ENCODE measurements at regions not wholly inside any gene's neighbourhood (a gene's known extent, or its start where the extent isn't known, plus 50 kb on each side); places are given as distances from the start of the nearest gene placed in this dataset.

DNA sequence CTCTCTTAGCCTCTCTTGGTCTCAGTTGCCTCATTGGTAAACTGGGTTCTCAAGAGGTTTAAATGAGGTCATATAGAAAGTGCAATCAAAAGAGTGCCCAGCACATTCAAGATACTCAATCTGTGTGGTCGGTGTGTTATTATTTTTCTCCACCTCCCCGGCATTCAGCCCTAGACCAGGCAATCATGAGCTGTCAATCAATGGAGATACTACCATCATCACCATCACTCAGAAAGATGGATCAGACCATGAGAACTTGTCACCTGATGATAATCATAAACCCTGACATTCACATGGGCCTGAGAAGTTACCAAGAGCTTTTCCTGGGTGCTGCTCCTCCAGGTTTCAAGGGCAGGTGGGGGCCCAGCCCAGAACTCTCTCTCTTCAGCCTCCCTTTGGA, 166.1 kb downstream of the MN1 start:
- peaks cover 36% of the 10 kb centered on the region for H3K27me3 Mint-ChIP-seq
- DNase-seq, result no peak
- H3K9me3 Mint-ChIP-seq, result no peaks in the 10 kb centered on the region
- no peak overlapping the region for H3K27ac Mint-ChIP-seq
- H3K4me3 Mint-ChIP-seq, result no peak overlapping the region
- H3K4me1 Mint-ChIP-seq (ENCODE audit: low read depth), result no peaks in the 10 kb centered on the region
- no peaks in the 10 kb centered on the region for H3K36me3 Mint-ChIP-seq (ENCODE audit: low read depth)

GRCh38 chr22:27635852-27636251, 165.7 kb downstream of the MN1 start:
- Mint-ChIP-seq H3K9me3 (no peaks in the 10 kb centered on the region), H3K4me3 (no peak overlapping the region), H3K27ac (no peak overlapping the region), H3K27me3 (peaks cover 37% of the 10 kb centered on the region), H3K4me1 (ENCODE audit: low read depth) (no peaks in the 10 kb centered on the region), H3K36me3 (ENCODE audit: low read depth) (no peaks in the 10 kb centered on the region)
- DNase-seq, result no peak

- Mint-ChIP-seq H3K9me3 (no peaks in the 10 kb centered on the region), H3K27ac (no peak overlapping the region), H3K4me1 (ENCODE audit: low read depth) (no peaks in the 10 kb centered on the region), H3K4me3 (no peak overlapping the region), H3K27me3 (peaks cover 38% of the 10 kb centered on the region), H3K36me3 (ENCODE audit: low read depth) (no peaks in the 10 kb centered on the region)
- no peak for DNase-seq
Observed at GRCh38 chr22:27636716-27637508, 164.6 kb downstream of the MN1 start.

DNA sequence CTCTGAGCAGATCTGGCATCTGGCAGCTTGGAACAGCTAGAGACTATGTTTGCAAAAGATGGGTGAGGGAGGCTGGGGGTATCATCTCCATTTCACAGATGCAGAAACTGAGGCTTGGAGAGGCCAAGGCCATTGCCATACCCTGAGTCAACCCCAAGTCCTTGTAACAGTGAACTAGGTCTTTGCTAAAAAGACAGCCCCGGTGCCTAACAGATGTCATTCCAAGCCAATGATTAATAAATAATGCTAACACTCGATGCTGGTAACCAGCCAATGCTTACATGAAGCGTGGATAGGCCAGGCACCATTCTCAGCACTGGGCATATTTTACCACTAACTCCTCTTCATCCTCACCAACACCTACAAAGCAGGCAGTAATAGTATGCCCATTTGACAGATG, 164.0 kb downstream of the MN1 start:
- Mint-ChIP-seq H3K36me3 (ENCODE audit: low read depth) (no peaks in the 10 kb centered on the region), H3K27ac (no peak overlapping the region), H3K9me3 (no peaks in the 10 kb centered on the region), H3K27me3 (peaks cover 37% of the 10 kb centered on the region), H3K4me3 (no peak overlapping the region), H3K4me1 (ENCODE audit: low read depth) (no peaks in the 10 kb centered on the region)
- DNase-seq, result no peak

DNA sequence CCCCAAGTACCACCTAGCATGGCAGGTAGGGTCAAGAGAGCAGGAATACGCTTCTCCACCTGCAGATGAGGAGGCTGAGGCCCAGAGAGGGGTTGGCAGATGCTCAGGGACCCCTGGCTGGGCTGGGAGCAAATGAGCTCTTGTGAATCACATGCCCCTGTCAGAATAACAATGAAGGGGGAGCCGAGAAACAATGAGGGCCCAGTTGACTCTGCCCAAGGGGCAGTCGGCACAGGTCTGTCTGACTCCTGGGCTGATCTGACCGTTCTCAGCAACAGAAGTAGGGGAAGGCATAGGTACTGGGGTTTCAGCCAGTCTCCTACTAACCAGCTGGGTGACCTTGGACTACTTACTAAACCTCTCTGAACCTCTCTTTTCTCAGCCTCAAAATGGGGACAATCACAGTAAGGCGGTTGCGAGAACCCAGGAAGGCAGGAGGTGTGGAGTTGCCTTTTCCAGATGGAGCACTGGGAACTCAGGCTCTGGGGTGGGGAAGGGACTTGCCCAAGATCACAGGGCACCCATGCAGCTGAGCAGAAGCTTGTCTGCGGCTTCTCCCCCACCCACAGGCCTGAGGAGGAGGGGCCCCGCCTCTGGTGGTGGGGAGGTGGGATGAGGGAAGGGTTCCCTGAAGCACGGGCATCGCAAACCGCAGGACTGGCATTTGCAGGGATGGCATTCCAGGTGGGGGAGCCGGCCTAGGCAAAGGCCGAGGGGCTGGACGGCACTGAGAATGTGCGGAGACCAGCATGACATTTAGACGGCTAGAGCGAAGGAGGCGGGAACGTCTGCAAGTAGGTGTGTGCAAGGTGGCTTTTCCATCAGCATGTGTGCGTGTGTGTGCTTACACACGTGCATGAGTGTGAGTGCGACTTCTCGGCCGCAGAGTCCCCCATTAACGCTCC, 163.0 kb downstream of the MN1 start:
- Mint-ChIP-seq H3K4me3 (no peak overlapping the region), H3K4me1 (ENCODE audit: low read depth) (no peaks in the 10 kb centered on the region), H3K27me3 (peaks cover 31% of the 10 kb centered on the region)

GRCh38 chr22:27639248-27640086, 162.1 kb downstream of the MN1 start:
- no peak for DNase-seq
- Mint-ChIP-seq H3K4me1 (ENCODE audit: low read depth) (no peaks in the 10 kb centered on the region), H3K4me3 (no peak overlapping the region), H3K36me3 (ENCODE audit: low read depth) (no peaks in the 10 kb centered on the region), H3K9me3 (no peaks in the 10 kb centered on the region), H3K27ac (no peak overlapping the region), H3K27me3 (peaks cover 22% of the 10 kb centered on the region)

More for the DNA sequence above, 163.0 kb downstream of the MN1 start:
- Mint-ChIP-seq H3K9me3 (no peaks in the 10 kb centered on the region), H3K36me3 (ENCODE audit: low read depth) (no peaks in the 10 kb centered on the region), H3K27ac (no peak overlapping the region)
- no peak for DNase-seq

DNA sequence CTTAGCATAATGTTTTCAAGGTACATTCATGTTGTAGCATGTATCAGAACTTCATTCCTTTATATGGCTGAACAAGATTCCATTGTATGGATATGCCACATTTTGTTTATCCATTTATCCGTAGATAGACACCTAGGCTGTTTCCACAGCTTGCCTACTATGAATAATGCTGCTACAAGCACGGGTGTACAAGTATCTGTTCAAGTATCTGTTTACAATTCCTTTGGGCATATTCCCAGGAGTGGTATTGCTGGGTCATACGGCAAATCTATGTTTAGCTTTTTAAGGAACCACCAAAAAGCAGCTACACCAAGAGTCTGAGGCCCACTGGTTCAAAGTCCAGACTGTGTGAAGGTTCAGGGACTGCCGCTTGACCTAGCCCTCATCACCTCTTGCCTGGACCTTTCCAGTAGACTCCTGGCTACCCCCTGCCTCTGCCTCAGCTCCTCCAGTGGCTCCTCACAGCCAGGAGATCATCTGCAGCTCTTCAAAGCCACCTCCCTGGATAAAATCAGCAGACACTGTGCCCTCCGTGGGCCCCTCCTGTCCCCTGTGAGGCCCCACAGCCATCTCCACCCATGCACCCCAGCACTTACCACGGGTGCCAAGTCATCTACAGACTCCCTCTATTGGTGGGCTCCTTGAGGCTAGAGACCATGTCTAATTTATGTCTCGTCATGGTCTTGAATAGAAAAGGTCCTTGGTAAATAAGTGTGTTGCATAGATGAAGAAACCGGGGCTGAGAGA, 160.3 kb downstream of the MN1 start:
- H3K27me3 Mint-ChIP-seq, result peaks cover 10% of the 10 kb centered on the region
- no peaks in the 10 kb centered on the region for H3K36me3 Mint-ChIP-seq (ENCODE audit: low read depth)
- no peak overlapping the region for H3K4me3 Mint-ChIP-seq
- H3K4me1 Mint-ChIP-seq (ENCODE audit: low read depth), result no peaks in the 10 kb centered on the region
- H3K27ac Mint-ChIP-seq, result no peak overlapping the region
- H3K9me3 Mint-ChIP-seq, result no peaks in the 10 kb centered on the region
- DNase-seq, result no peak

DNA sequence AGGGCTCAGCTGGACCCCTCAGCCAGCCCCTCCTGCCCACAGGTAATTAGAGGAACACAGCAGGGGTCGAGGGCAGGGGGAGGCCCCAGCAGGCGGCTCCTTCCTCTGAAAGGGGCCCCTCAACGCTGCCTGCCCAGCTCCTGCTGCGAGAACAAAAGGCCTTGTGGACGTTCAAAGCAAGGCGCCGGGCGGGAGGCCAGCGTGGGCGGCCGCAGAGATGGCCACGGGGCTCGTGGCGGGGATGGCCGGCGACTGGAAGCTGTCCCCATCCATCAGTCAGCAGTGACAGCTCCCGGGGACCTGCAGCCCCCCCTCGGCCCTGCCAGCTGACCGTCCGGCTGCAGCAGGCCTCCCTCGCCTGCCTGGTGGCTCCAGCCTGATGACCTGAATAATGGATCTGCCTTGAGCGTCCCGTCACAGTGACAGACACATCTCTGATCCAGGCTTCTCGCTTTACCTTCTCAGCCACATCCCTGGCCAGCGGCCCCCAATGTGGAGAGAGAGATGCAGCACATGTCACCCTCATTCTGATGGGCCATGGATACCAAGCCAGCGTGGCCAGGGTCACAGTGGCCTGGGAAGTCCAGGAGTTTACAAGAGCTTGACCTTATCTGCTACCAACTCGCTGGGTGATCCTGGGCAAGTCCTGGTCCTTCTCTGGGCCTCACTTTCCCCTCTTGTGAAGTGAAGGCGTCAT, 159.3 kb downstream of the MN1 start:
- Mint-ChIP-seq H3K27ac (no peak overlapping the region), H3K9me3 (no peaks in the 10 kb centered on the region), H3K4me1 (ENCODE audit: low read depth) (no peaks in the 10 kb centered on the region), H3K27me3 (peaks cover 3% of the 10 kb centered on the region), H3K36me3 (ENCODE audit: low read depth) (no peaks in the 10 kb centered on the region), H3K4me3 (no peak overlapping the region)
- no peak for DNase-seq

GRCh38 chr22:27643907-27644306, 157.6 kb downstream of the MN1 start:
- DNase-seq, result no peak
- Mint-ChIP-seq H3K4me1 (ENCODE audit: low read depth) (no peaks in the 10 kb centered on the region), H3K27ac (no peak overlapping the region), H3K27me3 (peaks cover 3% of the 10 kb centered on the region), H3K4me3 (no peak overlapping the region), H3K9me3 (no peaks in the 10 kb centered on the region), H3K36me3 (ENCODE audit: low read depth) (no peaks in the 10 kb centered on the region)

DNA sequence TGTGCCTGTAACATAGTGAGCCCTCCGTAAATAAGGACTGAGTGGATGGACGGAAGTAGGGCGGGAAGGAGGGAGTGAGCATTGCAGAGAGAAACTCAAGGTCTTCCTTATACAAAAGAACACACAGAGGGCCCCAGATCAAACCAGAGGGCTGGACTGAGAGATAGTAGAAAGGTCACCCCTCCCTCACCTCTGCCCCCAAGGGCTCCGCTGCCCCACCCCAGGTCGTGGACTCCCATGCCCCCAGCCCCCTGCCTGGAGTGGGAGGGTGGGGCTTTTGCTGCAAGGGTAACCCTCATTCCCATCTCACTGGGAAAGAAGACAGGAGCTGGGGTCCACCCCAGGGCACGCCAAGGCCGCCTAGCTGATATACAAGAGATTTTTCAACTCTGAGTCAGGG, 157.0 kb downstream of the MN1 start:
- Mint-ChIP-seq H3K4me1 (ENCODE audit: low read depth) (no peaks in the 10 kb centered on the region), H3K36me3 (ENCODE audit: low read depth) (no peaks in the 10 kb centered on the region), H3K9me3 (no peaks in the 10 kb centered on the region), H3K4me3 (no peak overlapping the region), H3K27ac (no peak overlapping the region), H3K27me3 (peaks cover 3% of the 10 kb centered on the region)
- no peak for DNase-seq

DNA sequence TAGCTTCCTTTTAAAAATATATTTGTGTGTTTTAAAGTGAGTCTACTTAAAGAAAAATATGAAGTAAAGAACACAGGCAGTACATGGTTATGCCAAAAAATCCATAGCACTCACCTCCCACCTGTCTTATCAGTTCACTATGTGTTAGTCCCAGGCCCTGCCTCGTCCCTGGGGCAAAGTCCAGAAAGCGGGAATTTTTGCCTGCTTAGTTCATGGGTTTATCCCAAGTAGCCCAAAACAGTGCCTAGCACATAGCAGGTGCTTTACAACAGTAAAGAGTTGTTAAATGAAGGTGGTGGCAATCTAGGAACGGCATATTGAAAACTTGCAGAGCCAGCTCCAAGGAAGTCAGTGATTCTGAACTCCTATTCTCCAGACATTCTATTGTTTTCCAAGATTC, 154.0 kb downstream of the MN1 start:
- no peak for DNase-seq
- no peak overlapping the region for H3K27ac Mint-ChIP-seq
- no peaks in the 10 kb centered on the region for H3K27me3 Mint-ChIP-seq
- no peaks in the 10 kb centered on the region for H3K9me3 Mint-ChIP-seq
- no peaks in the 10 kb centered on the region for H3K36me3 Mint-ChIP-seq (ENCODE audit: low read depth)
- no peaks in the 10 kb centered on the region for H3K4me1 Mint-ChIP-seq (ENCODE audit: low read depth)
- H3K4me3 Mint-ChIP-seq, result no peak overlapping the region

DNA sequence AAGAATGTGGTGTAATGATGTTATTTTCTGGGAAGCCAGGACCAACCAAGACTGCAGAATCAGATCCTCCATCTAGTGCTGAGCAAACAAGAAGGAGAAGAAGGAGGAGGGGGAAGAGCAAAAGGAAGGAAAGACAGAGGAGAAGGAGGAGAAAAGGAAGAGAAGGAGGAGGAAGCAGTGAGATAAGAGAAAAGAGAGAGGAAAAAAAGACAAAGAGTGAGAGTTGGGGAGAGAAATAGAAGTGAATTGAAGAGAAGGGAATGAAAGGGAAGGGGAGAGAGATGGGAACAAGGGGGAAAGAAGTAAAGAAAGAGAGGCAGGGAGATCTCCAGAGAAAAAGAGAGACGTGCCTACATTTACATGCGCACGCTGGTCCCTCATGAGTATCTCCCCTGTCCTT, 153.5 kb downstream of the MN1 start:
- no peak for DNase-seq
- no peak overlapping the region for H3K4me3 Mint-ChIP-seq
- H3K36me3 Mint-ChIP-seq (ENCODE audit: low read depth), result no peaks in the 10 kb centered on the region
- no peaks in the 10 kb centered on the region for H3K27me3 Mint-ChIP-seq
- no peak overlapping the region for H3K27ac Mint-ChIP-seq
- H3K4me1 Mint-ChIP-seq (ENCODE audit: low read depth), result no peaks in the 10 kb centered on the region
- H3K9me3 Mint-ChIP-seq, result peaks cover under 1% of the 10 kb centered on the region

DNA sequence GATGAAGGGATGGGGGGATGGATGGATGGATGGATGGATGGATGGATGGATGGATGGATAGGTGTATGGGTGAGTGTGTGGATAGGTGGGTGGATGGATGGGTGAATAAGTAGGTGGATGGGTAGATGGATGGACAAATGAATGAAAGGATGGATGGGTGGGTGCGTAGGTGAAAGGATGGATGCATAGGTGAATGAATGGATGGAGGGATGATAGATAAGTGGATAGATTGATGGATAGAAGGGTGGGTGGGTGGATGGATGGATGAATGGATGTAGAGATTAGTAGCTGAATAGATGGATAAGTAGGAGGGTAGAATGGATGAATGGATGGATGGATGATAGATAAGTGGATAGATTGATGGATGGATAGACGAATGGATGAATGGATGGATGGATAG, 152.7 kb downstream of the MN1 start:
- DNase-seq, result no peak
- no peaks in the 10 kb centered on the region for H3K27me3 Mint-ChIP-seq
- H3K4me3 Mint-ChIP-seq, result no peak overlapping the region
- H3K36me3 Mint-ChIP-seq (ENCODE audit: low read depth), result no peaks in the 10 kb centered on the region
- peaks cover 4% of the 10 kb centered on the region for H3K9me3 Mint-ChIP-seq
- no peaks in the 10 kb centered on the region for H3K4me1 Mint-ChIP-seq (ENCODE audit: low read depth)
- H3K27ac Mint-ChIP-seq, result no peak overlapping the region
